Right cardiac atrium (tissue), 5 donors: ENCODE measurements at regions not wholly inside any gene's neighbourhood (a gene's known extent, or its start where the extent isn't known, plus 50 kb on each side); places are given as distances from the start of the nearest gene placed in this dataset.
A peak's percentile ranks its signal among the peaks of the same experiment; 100 is the strongest.
"Not testable (repeated sequence)": the region's sequence is repeated elsewhere in the genome, so short reads cannot be mapped to it uniquely, and the experiment has no call there.

Experiments
- ATAC-seq, 2 donors: fragments of 200-7000 bp; cut with Tn5 transposase; one replicate each; pipeline versions ENCODE4 v1.8.0 to v1.9.1; 2020; ENCODE audit warnings: moderate library complexity in 2 of 2, mild to moderate bottlenecking in 1 of 2
- DNase-seq, 3 donors: peaks; one replicate each; pipeline ENCODE4 v3.0.0-alpha.2; 2020
- H3K27ac ChIP-seq: one replicate; pipeline ENCODE4 v1.5.1; 2013; ENCODE audit warnings: mild to moderate bottlenecking, low read length, control low read depth, moderate library complexity
- H3K27me3 ChIP-seq: one replicate; pipeline ENCODE4 v1.6.1; 2013; ENCODE audit not compliant: control insufficient read depth, insufficient read depth
- H3K4me1 ChIP-seq: one replicate; pipeline ENCODE4 v1.6.1; 2013; ENCODE audit warnings: low read length; ENCODE audit not compliant: control insufficient read depth, insufficient read depth
- H3K4me3 ChIP-seq: one replicate; pipeline ENCODE4 v1.5.1; 2013; ENCODE audit warnings: low read length, control low read depth
- H3K9me3 ChIP-seq: one replicate; pipeline ENCODE4 v1.6.1; 2013; ENCODE audit warnings: low read length; ENCODE audit not compliant: control insufficient read depth
- WGBS: extraction: QIAGEN DNeasy Blood & Tissue Kit; methylation state at CpG from one replicate; pipeline ENCODE4 v1.1.7; 2013; 5-methylcytosine and 5-hydroxymethylcytosine counted together
- intact Hi-C, 4 donors: fragments of 100-400 bp; cut with DNase I; formaldehyde crosslinking; loops; one replicate each; pipeline versions ENCODE4 v1.11.0 to v1.14.0; 2022 to 2023
- donor health status: healthy with polysubstance abuse.
- donor health status: DM: no; HTN: yes; CAD: no.
- donor health status: DM: no; HTN: no; CAD: no.
- donor health status: DM: no; HTN: yes; CAD: no; lungs with severe emphysema.
- donor health status: DM: yes; HTN: yes; CAD: no.

- no peaks in the 10 kb centered on the region for H3K4me1 ChIP-seq
- no peaks in the 10 kb centered on the region for H3K27me3 ChIP-seq
- 64% methylated on average over 3 of the region's 3 CpGs for WGBS
- DNase-seq (no peak), ATAC-seq (peak; percentile 45 to 59)
- H3K9me3 ChIP-seq, result no peaks in the 10 kb centered on the region
- H3K27ac ChIP-seq, result no peak overlapping the region
- H3K4me3 ChIP-seq, result no peak overlapping the region
- intact Hi-C loops, result no loop called here
These were observed 108.5 kb downstream of the ZNF330 start for GRCh38 chr4:141329174-141329569.

DNA sequence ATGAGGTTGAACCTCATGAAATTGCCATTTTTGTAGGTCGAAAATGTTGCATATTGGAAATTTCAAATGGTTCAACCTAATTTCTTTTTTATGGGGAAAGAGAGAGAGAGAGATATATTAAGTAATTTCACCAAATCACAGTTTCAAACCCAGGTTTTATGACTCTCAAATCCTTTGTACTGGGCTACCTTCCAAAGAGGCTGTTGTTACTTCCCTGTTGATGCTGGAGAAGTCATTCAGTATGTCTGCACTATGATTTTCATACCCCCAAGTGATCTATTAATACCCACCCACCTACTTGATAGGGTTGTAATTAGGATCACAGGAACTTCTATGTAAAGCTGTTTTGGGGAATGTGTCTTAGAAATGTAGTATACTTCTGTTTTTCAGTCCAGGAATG, 109.9 kb downstream of the ZNF330 start:
- Histone ChIP-seq H3K27me3 (no peaks in the 10 kb centered on the region), H3K27ac (no peak overlapping the region), H3K9me3 (no peaks in the 10 kb centered on the region), H3K4me1 (no peaks in the 10 kb centered on the region), H3K4me3 (no peak overlapping the region)
- 85% methylated on average over 1 of the region's 1 CpG for WGBS
- intact Hi-C loops, result no loop called here
- DNase-seq, result no peak
- no peak for ATAC-seq

- no peaks in the 10 kb centered on the region for H3K27me3 ChIP-seq
- H3K9me3 ChIP-seq, result no peaks in the 10 kb centered on the region
- H3K4me1 ChIP-seq, result no peaks in the 10 kb centered on the region
- ATAC-seq, result no peak
- DNase-seq, result no peak
- WGBS, result 93% methylated on average over 14 of the region's 14 CpGs
- H3K27ac ChIP-seq, result no peak overlapping the region
- intact Hi-C loops, result no loop called here
- no peak overlapping the region for H3K4me3 ChIP-seq
These were observed 111.1 kb downstream of the ZNF330 start for GRCh38 chr4:141331534-141332358.

DNA sequence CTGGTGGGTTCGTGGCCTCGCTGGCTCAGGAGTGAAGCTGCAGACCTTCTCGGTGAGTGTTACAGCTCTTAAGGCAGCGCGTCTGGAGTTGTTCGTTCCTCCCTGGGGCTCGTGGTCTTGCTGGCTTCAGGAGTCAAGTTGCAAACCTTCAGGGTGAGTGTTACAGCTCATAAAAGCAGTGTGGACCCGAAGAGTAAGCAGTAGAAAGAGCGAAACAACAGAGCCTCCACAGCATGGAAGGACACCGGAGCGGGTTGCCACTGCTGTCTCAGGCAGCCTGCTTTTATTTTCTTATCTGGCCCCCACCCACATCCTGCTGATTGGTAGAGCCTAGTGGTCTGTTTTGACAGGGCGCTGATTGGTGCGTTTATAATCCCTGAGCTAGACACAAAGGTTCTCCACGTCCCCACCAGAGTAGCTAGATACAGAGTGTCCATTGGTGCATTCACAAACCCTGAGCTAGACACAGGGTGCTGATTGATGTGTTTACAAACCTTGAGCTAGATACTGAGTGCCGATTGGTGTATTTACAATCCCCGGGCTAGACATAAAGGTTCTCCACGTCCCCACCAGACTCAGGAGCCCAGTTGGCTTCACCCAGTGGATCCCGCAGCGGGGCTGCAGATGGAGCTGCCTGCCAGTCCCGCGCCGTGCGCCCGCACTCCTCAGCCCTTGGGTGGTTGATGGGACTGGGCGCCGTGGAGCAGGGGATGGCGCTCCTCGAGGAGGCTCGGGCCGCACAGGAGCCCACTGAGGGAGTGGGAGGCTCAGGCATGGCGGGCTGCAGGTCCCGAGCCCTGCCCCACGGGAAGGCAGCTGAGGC, 111.9 kb downstream of the ZNF330 start:
- H3K9me3 ChIP-seq, H3K27me3 ChIP-seq, intact Hi-C loops, ATAC-seq, H3K4me3 ChIP-seq, H3K27ac ChIP-seq, H3K4me1 ChIP-seq: not testable (repeated sequence)
- DNase-seq, result peak; percentile 27 to 64 (median 60)
- 58% methylated on average over 33 of the region's 33 CpGs for WGBS

- H3K4me1 ChIP-seq, H3K9me3 ChIP-seq, intact Hi-C loops, H3K27me3 ChIP-seq: not testable (repeated sequence)
- Histone ChIP-seq H3K27ac (peak overlapping the region; percentile 90), H3K4me3 (peak overlapping the region; percentile 65)
- 8% methylated on average over 24 of the region's 24 CpGs for WGBS
- DNase-seq, result peak in 1 of 3 donors; percentile 61
- ATAC-seq, result peak; percentile 69 to 75
These were observed 112.9 kb downstream of the ZNF330 start for GRCh38 chr4:141333456-141334230.

DNA sequence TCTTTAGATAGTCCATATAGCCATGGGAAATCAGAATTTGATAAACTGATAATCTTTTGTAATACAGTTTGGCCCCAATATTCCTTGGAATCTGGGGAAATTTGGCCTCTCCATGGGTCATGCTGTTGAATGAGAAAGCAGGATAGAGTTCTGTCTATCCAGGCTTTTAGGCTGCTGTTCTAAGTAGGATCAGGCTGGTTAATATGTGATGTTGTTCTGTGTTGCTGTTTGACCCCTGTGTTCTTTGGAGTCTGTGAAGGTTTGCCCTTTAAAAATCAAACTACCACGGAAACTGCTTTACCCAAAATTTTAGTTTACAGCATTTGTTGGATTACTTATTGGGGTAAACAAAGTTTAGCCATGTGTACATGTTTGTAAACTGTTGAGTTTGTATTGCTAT, 114.5 kb downstream of the ZNF330 start:
- DNase-seq, result no peak
- H3K27me3 ChIP-seq, result no peaks in the 10 kb centered on the region
- no peak overlapping the region for H3K27ac ChIP-seq
- 78% methylated on average over 1 of the region's 1 CpG for WGBS
- intact Hi-C loops, result no loop called here
- H3K4me1 ChIP-seq, result no peaks in the 10 kb centered on the region
- H3K9me3 ChIP-seq, result no peaks in the 10 kb centered on the region
- H3K4me3 ChIP-seq, result no peak overlapping the region
- no peak for ATAC-seq

DNA sequence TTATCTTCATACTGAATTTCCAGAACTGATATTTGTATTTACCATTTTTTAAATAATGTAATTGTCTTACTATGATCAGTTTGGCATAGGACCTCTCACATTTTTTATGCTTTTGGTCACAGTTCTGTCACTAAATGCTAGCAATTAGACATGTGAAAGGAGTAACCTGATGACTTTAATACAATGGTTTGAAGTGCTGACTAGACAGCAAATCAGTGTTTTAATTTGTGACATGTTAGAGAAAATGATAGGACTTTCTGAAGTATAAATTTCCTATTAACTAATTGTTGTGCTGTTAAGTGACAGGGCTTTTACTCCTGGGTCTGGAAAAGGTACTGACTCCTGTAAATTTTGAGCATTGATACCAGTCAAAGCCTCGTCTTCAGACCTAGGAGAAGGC, 117.5 kb downstream of the ZNF330 start:
- H3K4me1 ChIP-seq, result no peaks in the 10 kb centered on the region
- H3K4me3 ChIP-seq, result no peak overlapping the region
- no peak for ATAC-seq
- no peaks in the 10 kb centered on the region for H3K27me3 ChIP-seq
- DNase-seq, result no peak
- no peak overlapping the region for H3K27ac ChIP-seq
- 79% methylated on average over 1 of the region's 1 CpG for WGBS
- intact Hi-C loops, result no loop called here
- H3K9me3 ChIP-seq, result no peaks in the 10 kb centered on the region

GRCh38 chr4:141339391-141339790, 118.7 kb downstream of the ZNF330 start:
- WGBS, result 74% methylated on average over 3 of the region's 3 CpGs
- Histone ChIP-seq H3K27me3 (no peaks in the 10 kb centered on the region), H3K9me3 (no peaks in the 10 kb centered on the region), H3K4me1 (no peaks in the 10 kb centered on the region), H3K27ac (no peak overlapping the region), H3K4me3 (no peak overlapping the region)
- intact Hi-C loops, result no loop called here
- DNase-seq (no peak), ATAC-seq (no peak)

DNA sequence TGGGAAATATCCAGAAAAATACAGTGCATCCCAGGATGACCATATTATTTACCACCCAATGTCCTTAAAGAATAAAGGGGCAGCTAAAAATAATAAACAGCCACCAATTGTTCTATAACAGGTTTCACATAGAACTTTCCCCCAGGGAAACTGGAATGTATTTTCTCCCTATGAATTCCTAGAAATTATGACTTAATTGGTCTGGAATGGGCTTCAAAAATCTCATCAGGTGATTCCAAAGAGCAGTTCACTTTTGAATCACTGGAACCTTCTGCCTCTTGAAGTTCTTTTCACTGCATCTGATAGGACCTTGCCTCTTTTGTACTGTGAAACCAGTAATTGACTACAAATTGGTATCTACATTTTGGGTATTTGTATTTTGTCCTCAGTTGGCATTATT, 119.3 kb downstream of the ZNF330 start:
- no peak for DNase-seq
- Histone ChIP-seq H3K27ac (no peak overlapping the region), H3K4me3 (no peak overlapping the region), H3K4me1 (no peaks in the 10 kb centered on the region), H3K9me3 (no peaks in the 10 kb centered on the region), H3K27me3 (no peaks in the 10 kb centered on the region)
- intact Hi-C loops, result loop anchor here in 2 of 4 donors (10.0 kb wide), 1 partner anchor 375 kb away; no protein-coding TSS in a partner anchor
- no peak for ATAC-seq

GRCh38 chr4:141340458-141340857, 119.8 kb downstream of the ZNF330 start:
- Histone ChIP-seq H3K4me1 (no peaks in the 10 kb centered on the region), H3K4me3 (no peak overlapping the region), H3K9me3 (no peaks in the 10 kb centered on the region), H3K27me3 (no peaks in the 10 kb centered on the region), H3K27ac (no peak overlapping the region)
- ATAC-seq (no peak), DNase-seq (no peak)
- intact Hi-C loops, result loop anchor here in 2 of 4 donors (10.0 kb wide), 1 partner anchor 374 kb away; no protein-coding TSS in a partner anchor
- 94% methylated on average over 2 of the region's 2 CpGs for WGBS

- Histone ChIP-seq H3K27ac (no peak overlapping the region), H3K9me3 (no peaks in the 10 kb centered on the region), H3K27me3 (no peaks in the 10 kb centered on the region), H3K4me3 (no peak overlapping the region), H3K4me1 (peaks cover 2% of the 10 kb centered on the region)
- WGBS, result 0% methylated on average over 1 of the region's 1 CpG
- DNase-seq (no peak), ATAC-seq (peak; percentile 80 to 86)
- intact Hi-C loops, result loop anchor here in 2 of 4 donors (10.0 kb wide), 1 partner anchor 369 kb away; no protein-coding TSS in a partner anchor
These were observed 125.4 kb downstream of the ZNF330 start for GRCh38 chr4:141346144-141346543.
